ENCODE measurements at regions not wholly inside any gene's neighbourhood (a gene's known extent, or its start where the extent isn't known, plus 50 kb on each side); places are given as distances from the start of the nearest gene placed in this dataset.
"Not testable (repeated sequence)": the region's sequence is repeated elsewhere in the genome, so short reads cannot be mapped to it uniquely, and the experiment has no call there.

GRCh38 chr18:35826477-35826876 lies 146.0 kb upstream of the RMP24 start:
- DNase-seq: peak in 1 of 56 donors; percentile 2

GRCh38 chr18:35827275-35827902 lies 145.1 kb upstream of the RMP24 start:
- DNase-seq: peak in 3 of 56 donors; percentile 7 to 12 (median 8)

- DNase-seq: no peak
Observed at GRCh38 chr18:35827903-35828275, 144.6 kb upstream of the RMP24 start.

GRCh38 chr18:35828591-35828990 lies 143.9 kb upstream of the RMP24 start:
- DNase-seq: no peak

GRCh38 chr18:35835366-35835765 lies 137.1 kb upstream of the RMP24 start:
- no peak for DNase-seq

GRCh38 chr18:35835833-35836232 lies 136.6 kb upstream of the RMP24 start:
- DNase-seq: no peak

GRCh38 chr18:35836932-35837331 lies 135.5 kb upstream of the RMP24 start:
- DNase-seq: no peak

- DNase-seq: no peak
Observed at GRCh38 chr18:35837922-35838496, 134.5 kb upstream of the RMP24 start.

- no peak for DNase-seq
Observed at GRCh38 chr18:35841283-35841682, 131.2 kb upstream of the RMP24 start.

GRCh38 chr18:35842536-35842935 lies 129.9 kb upstream of the RMP24 start:
- no peak for DNase-seq

GRCh38 chr18:35848321-35848720 lies 124.2 kb upstream of the RMP24 start:
- DNase-seq: not testable (repeated sequence)

- DNase-seq: not testable (repeated sequence)
Observed at GRCh38 chr18:35849241-35849640, 123.2 kb upstream of the RMP24 start.

- DNase-seq: peak in 20 of 56 donors; percentile 3 to 63 (median 18)
Observed at GRCh38 chr18:35851286-35851970, 121.1 kb upstream of the RMP24 start.

- peak in 1 of 56 donors; percentile 2 for DNase-seq
Observed at GRCh38 chr18:35852786-35853185, 119.7 kb upstream of the RMP24 start.

GRCh38 chr18:35854095-35854494 lies 118.4 kb upstream of the RMP24 start:
- no peak for DNase-seq

GRCh38 chr18:35856178-35856577 lies 116.3 kb upstream of the RMP24 start:
- no peak for DNase-seq

- not testable (repeated sequence) for DNase-seq
Observed at GRCh38 chr18:35856721-35857120, 115.8 kb upstream of the RMP24 start.

- not testable (repeated sequence) for DNase-seq
Observed at GRCh38 chr18:35857581-35857980, 114.9 kb upstream of the RMP24 start.

- no peak for DNase-seq
Observed at GRCh38 chr18:35861367-35862118, 110.9 kb upstream of the RMP24 start.

- no peak for DNase-seq
Observed at GRCh38 chr18:35862119-35862640, 110.3 kb upstream of the RMP24 start.

GRCh38 chr18:35864916-35865315 lies 107.6 kb upstream of the RMP24 start:
- DNase-seq: no peak

- no peak for DNase-seq
Observed at GRCh38 chr18:35868915-35869314, 103.6 kb upstream of the RMP24 start.

Data from nucleus accumbens (tissue), 56 donors.